B cell (primary cell): ENCODE measurements at regions not wholly inside any gene's neighbourhood (a gene's known extent, or its start where the extent isn't known, plus 50 kb on each side); places are given as distances from the start of the nearest gene placed in this dataset.
"Not testable (repeated sequence)": the region's sequence is repeated elsewhere in the genome, so short reads cannot be mapped to it uniquely, and the experiment has no call there.

ENCODE experiments used
- EZH2 ChIP-seq: IDR thresholded peaks from 2 replicates; pipeline ENCODE4 v1.6.1; 2012; ENCODE audit warnings: borderline replicate concordance, low read depth, mild to moderate bottlenecking, moderate library complexity, low read length; ENCODE audit not compliant: insufficient read depth, poor library complexity, severe bottlenecking
- TF ChIP-seq, protein P1 (sequence below): fragments of 200-600 bp; IDR thresholded peaks from one replicate; pipeline ENCODE4 v1.8.0; 2022; ENCODE audit warnings: antibody characterized with exemption, mild to moderate bottlenecking

DNA sequence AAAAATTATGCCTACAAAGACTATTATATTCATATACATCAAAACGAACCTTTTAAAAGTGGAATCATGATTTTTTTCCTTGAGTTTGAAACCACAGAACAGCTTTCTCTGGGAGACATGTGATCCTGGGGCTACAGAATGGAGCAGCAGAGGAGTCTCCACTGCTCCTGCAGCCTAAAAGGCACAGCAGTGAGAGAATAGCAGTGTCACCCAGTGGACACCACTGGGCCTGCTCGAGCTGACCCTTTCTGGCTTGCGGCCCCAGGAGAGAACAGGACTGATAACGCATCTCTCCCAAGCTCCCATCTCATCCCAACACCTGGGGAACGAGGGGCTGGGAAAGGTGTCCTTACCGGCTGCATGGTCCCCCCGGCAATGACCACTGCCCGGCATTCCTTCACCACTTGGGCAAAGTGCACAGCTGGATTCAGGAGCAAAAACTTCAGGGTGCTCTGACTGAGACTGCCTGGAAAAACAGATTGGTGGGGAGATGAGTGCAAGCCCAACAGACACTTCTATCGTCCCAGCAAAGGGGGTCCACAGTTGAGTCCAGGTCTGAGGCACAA lies 183.5 kb downstream of the KLRB1 start:
- TF ChIP-seq, protein P1, sequence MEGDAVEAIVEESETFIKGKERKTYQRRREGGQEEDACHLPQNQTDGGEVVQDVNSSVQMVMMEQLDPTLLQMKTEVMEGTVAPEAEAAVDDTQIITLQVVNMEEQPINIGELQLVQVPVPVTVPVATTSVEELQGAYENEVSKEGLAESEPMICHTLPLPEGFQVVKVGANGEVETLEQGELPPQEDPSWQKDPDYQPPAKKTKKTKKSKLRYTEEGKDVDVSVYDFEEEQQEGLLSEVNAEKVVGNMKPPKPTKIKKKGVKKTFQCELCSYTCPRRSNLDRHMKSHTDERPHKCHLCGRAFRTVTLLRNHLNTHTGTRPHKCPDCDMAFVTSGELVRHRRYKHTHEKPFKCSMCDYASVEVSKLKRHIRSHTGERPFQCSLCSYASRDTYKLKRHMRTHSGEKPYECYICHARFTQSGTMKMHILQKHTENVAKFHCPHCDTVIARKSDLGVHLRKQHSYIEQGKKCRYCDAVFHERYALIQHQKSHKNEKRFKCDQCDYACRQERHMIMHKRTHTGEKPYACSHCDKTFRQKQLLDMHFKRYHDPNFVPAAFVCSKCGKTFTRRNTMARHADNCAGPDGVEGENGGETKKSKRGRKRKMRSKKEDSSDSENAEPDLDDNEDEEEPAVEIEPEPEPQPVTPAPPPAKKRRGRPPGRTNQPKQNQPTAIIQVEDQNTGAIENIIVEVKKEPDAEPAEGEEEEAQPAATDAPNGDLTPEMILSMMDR = not testable (repeated sequence)
- TF ChIP-seq EZH2 = not testable (repeated sequence)
